NCI-H2196 (cell line): ENCODE measurements at regions not wholly inside any gene's neighbourhood (a gene's known extent, or its start where the extent isn't known, plus 50 kb on each side); places are given as distances from the start of the nearest gene placed in this dataset.

Experiments
- DNase-seq: peaks from one replicate; lab custom pipeline; 2025; ENCODE audit not compliant: unreplicated experiment; lab: John Stamatoyannopoulos, UW

- no peak for DNase-seq
Measured at GRCh38 chr14:104271391-104271790, 133.0 kb downstream of the KIF26A start.

GRCh38 chr14:104274806-104275205, 136.4 kb downstream of the KIF26A start:
- no peak for DNase-seq

GRCh38 chr14:104277416-104278213, 139.2 kb downstream of the KIF26A start:
- DNase-seq, result no peak

- DNase-seq, result no peak
Measured at GRCh38 chr14:104278214-104278534, 139.8 kb downstream of the KIF26A start.

- DNase-seq, result no peak
Measured at GRCh38 chr14:104280085-104280901, 141.9 kb downstream of the KIF26A start.

- no peak for DNase-seq
Measured at GRCh38 chr14:104280902-104281767, 142.7 kb downstream of the KIF26A start.

- DNase-seq, result no peak
Measured at GRCh38 chr14:104281768-104282301, 143.4 kb downstream of the KIF26A start.

- peak; percentile 11 for DNase-seq
Measured at GRCh38 chr14:104282332-104283196, 144.2 kb downstream of the KIF26A start.

GRCh38 chr14:104283197-104284106, 145.1 kb downstream of the KIF26A start:
- no peak for DNase-seq

GRCh38 chr14:104284107-104284592, 145.8 kb downstream of the KIF26A start:
- DNase-seq, result no peak

GRCh38 chr14:104284636-104285507, 146.5 kb downstream of the KIF26A start:
- DNase-seq, result no peak

GRCh38 chr14:104285508-104285840, 147.1 kb downstream of the KIF26A start:
- no peak for DNase-seq

- DNase-seq, result no peak
Measured at GRCh38 chr14:104286086-104286485, 147.7 kb downstream of the KIF26A start.

- DNase-seq, result no peak
Measured at GRCh38 chr14:104286496-104286895, 148.1 kb downstream of the KIF26A start.

GRCh38 chr14:104287301-104288009, 149.1 kb downstream of the KIF26A start:
- no peak for DNase-seq

GRCh38 chr14:104288272-104288671, 149.9 kb downstream of the KIF26A start:
- no peak for DNase-seq

GRCh38 chr14:104289507-104289906, 151.1 kb downstream of the KIF26A start:
- DNase-seq, result no peak
